Thyroid gland (tissue), 4 donors: ENCODE measurements at regions not wholly inside any gene's neighbourhood (a gene's known extent, or its start where the extent isn't known, plus 50 kb on each side); places are given as distances from the start of the nearest gene placed in this dataset.

Experiments used
- DNase-seq, 2 donors: peaks; one replicate each; pipeline ENCODE4 v3.0.0-alpha.2; 2019
- H3K27ac ChIP-seq, 3 donors: fragments of 200-600 bp; sonication (generic); 1 replicate in 2 of 3; 2 replicates in 1 of 3; pipeline ENCODE4 v1.5.1; 2016 to 2019; ENCODE audit warnings: mild to moderate bottlenecking in 1 of 3, moderate library complexity in 1 of 3
- H3K27me3 ChIP-seq: fragments of 200-600 bp; sonication (generic); one replicate; pipeline ENCODE4 v1.5.1; 2019
- H3K36me3 ChIP-seq, 2 donors: fragments of 200-600 bp; sonication (generic); one replicate each; pipeline ENCODE4 v1.5.1; 2016 to 2019
- H3K4me1 ChIP-seq, 2 donors: fragments of 200-600 bp; sonication (generic); one replicate each; pipeline ENCODE4 v1.5.1; 2017 to 2019
- H3K4me3 ChIP-seq, 3 donors: fragments of 200-600 bp; sonication (generic); replicated peaks in 1 of 3; 1 replicate in 2 of 3; 2 replicates in 1 of 3; pipeline ENCODE4 v1.5.1; 2016; ENCODE audit warnings: mild to moderate bottlenecking in 1 of 3
- H3K9me3 ChIP-seq: fragments of 200-600 bp; sonication (generic); one replicate; pipeline ENCODE4 v1.5.1; 2017
- POLR2A ChIP-seq, 2 donors: fragments of 450-650 bp; IDR thresholded peaks; one replicate each; pipeline ENCODE4 v1.6.1; 2017; ENCODE audit warnings: antibody characterized with exemption in 2 of 2, mild to moderate bottlenecking in 2 of 2, moderate library complexity in 1 of 2
- WGBS, 2 donors: methylation state at CpG; one replicate each; pipeline ENCODE4 v1.1.5; 2017; 5-methylcytosine and 5-hydroxymethylcytosine counted together
- intact Hi-C: fragments of 100-400 bp; cut with DNase I; formaldehyde crosslinking; loops from one replicate; pipeline ENCODE4 v1.15.1; 2023
- TF ChIP-seq, protein P1 (sequence below), 6 experiments: fragments of 200-600 bp in 3 of 6; fragments of 450-650 bp in 3 of 6; sonication (generic) in 3 of 6; IDR thresholded peaks; one replicate each; pipeline ENCODE4 v1.5.1; 2016 to 2019; ENCODE audit warnings: antibody characterized with exemption in 6 of 6, mild to moderate bottlenecking in 2 of 6, inconsistent platforms in 1 of 6, moderate library complexity in 1 of 6

DNA sequence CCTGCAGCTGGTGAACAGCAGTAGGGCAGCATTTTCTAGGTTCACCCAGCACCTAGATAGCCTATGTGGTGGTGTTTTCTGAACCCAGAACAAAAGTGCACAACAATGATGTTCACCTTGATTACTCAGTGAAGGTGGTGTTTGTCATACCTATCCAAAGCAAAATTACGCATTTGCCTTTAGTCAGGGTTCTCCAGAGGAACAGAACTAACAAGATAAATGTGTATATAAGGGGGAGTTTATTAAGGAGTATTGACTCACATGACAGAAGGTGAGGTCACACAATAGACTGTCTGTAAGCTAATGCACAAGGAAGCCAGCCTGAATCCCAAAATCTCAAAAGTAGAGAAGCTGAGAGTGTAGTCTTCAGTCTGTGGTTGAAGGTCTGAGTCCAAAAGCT, 85.9 kb upstream of the NLGN4Y start:
- H3K36me3 ChIP-seq = no peaks in the 10 kb centered on the region
- WGBS, 2 donors = 94 to 100% methylated on average over 1 of the region's 1 CpG
- intact Hi-C loops = no loop called here
- no peaks in the 10 kb centered on the region for H3K4me1 ChIP-seq
- H3K27me3 ChIP-seq = no peaks in the 10 kb centered on the region
- TF ChIP-seq, protein P1, sequence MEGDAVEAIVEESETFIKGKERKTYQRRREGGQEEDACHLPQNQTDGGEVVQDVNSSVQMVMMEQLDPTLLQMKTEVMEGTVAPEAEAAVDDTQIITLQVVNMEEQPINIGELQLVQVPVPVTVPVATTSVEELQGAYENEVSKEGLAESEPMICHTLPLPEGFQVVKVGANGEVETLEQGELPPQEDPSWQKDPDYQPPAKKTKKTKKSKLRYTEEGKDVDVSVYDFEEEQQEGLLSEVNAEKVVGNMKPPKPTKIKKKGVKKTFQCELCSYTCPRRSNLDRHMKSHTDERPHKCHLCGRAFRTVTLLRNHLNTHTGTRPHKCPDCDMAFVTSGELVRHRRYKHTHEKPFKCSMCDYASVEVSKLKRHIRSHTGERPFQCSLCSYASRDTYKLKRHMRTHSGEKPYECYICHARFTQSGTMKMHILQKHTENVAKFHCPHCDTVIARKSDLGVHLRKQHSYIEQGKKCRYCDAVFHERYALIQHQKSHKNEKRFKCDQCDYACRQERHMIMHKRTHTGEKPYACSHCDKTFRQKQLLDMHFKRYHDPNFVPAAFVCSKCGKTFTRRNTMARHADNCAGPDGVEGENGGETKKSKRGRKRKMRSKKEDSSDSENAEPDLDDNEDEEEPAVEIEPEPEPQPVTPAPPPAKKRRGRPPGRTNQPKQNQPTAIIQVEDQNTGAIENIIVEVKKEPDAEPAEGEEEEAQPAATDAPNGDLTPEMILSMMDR (IDR thresholded peaks at IDR 0.05) = no peak
- TF ChIP-seq POLR2A (IDR thresholded peaks at IDR 0.05) = no peak
- DNase-seq = no peak
- H3K9me3 ChIP-seq = no peaks in the 10 kb centered on the region
- H3K27ac ChIP-seq = no peak overlapping the region
- no peak overlapping the region for H3K4me3 ChIP-seq

DNA sequence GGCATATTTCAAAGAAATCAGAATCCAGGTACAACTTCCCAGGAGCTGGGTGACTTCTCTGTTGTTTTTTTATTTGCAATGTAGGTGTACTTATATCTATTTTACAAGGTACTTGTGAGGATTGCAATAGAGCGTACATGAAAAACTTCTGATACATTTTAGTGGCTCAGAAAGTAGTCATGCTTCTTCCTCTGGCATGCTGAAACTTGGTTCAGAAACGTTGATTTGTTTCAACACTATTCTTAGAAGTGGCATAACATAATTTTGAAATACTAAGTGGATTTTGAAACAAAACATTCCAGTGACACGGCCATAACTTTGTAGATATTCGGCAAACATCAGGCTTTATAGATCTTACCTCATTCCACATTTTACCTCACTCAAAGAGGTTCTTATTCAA, 79.8 kb upstream of the NLGN4Y start:
- 76 to 83% methylated on average over 4 of the region's 4 CpGs for WGBS, 2 donors
- H3K4me1 ChIP-seq = no peaks in the 10 kb centered on the region
- H3K27me3 ChIP-seq = no peaks in the 10 kb centered on the region
- DNase-seq = no peak
- no peaks in the 10 kb centered on the region for H3K36me3 ChIP-seq
- intact Hi-C loops = no loop called here
- H3K4me3 ChIP-seq = no peak overlapping the region
- no peak for TF ChIP-seq POLR2A (IDR thresholded peaks at IDR 0.05)
- TF ChIP-seq, protein P1 (IDR thresholded peaks at IDR 0.05) = no peak
- no peak overlapping the region for H3K27ac ChIP-seq
- no peaks in the 10 kb centered on the region for H3K9me3 ChIP-seq

DNA sequence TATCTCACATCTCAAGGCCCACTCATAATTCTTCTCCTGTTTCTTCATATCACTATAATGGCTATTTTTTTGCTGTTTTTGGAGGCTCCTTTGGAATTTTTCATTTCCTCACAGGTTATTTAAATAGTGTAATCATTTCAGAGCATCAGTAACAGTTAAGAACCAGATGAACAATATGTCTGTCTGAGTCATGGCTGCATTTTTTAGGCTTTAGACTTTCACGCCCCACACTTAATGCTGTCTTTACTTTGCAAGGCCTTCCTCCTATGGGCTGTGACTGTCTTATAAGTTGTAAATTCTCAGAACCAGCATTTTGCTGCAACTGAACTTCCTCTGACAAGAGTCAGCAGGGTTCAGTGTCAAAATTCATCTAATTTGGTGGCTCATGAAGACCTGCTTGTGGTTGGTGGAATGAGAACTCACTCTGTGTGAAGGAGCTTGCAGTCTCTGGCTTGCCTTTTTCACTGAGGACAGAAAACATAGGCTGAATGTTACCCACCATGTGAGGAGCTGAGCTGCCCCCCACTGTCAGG, 56.1 kb upstream of the NLGN4Y start:
- TF ChIP-seq, protein P1 (IDR thresholded peaks at IDR 0.05) = no peak
- no peak for TF ChIP-seq POLR2A (IDR thresholded peaks at IDR 0.05)
- H3K27ac ChIP-seq = no peak overlapping the region
- no peaks in the 10 kb centered on the region for H3K27me3 ChIP-seq
- H3K4me3 ChIP-seq = no peak overlapping the region
- H3K4me1 ChIP-seq = no peaks in the 10 kb centered on the region
- WGBS, 2 donors = 79 to 88% methylated on average over 1 of the region's 1 CpG
- intact Hi-C loops = no loop called here
- no peaks in the 10 kb centered on the region for H3K9me3 ChIP-seq
- DNase-seq = no peak
- no peaks in the 10 kb centered on the region for H3K36me3 ChIP-seq

DNA sequence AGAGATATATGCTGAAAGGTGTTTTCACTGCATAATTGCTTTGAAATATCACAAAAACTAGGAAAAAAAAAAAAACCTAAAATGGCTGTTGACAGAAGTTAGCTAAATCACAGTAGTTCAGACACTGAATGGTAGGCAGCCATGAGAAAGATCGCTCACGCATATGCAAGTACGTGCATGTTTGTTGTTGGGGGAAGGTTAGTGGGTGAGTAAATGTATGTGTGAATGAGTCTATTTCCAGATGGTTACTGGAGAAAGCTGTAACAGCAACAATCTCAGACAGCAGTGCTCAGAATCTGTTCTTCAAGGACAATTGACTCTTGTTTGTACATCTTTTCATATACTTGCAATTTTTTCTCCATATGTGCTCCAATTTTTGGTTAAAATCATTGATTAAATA, 51.9 kb upstream of the NLGN4Y start:
- Histone ChIP-seq H3K4me1 (no peaks in the 10 kb centered on the region), H3K36me3 (no peaks in the 10 kb centered on the region), H3K9me3 (no peaks in the 10 kb centered on the region), H3K4me3 (no peak overlapping the region), H3K27ac (no peak overlapping the region), H3K27me3 (no peaks in the 10 kb centered on the region)
- no peak for TF ChIP-seq POLR2A (IDR thresholded peaks at IDR 0.05)
- WGBS, 2 donors = 61 to 66% methylated on average over 3 of the region's 3 CpGs
- DNase-seq = no peak
- intact Hi-C loops = no loop called here

DNA sequence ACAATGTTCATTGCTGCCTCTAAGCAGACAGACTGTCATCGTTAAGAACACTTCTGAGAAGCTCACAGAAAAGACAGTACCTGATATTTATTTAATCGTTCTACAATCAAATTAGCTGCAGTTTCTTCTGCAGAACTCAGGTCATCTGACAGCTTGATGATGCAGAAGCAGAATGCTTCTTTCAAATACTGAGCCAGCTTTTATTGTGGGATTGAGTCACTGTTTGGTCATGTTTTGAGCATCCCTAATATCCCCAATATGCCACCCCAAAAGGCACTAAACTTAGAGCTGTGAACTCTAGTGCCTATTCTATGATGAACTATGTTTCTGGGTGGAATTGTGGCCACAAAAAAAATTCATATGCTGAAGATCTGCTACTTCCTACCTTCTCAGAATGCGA, 51.0 kb upstream of the NLGN4Y start:
- Histone ChIP-seq H3K9me3 (no peaks in the 10 kb centered on the region), H3K27ac (no peak overlapping the region), H3K36me3 (no peaks in the 10 kb centered on the region), H3K4me3 (no peak overlapping the region), H3K4me1 (no peaks in the 10 kb centered on the region), H3K27me3 (no peaks in the 10 kb centered on the region)
- intact Hi-C loops = no loop called here
- 54 to 62% methylated on average over 3 of the region's 3 CpGs for WGBS, 2 donors
- no peak for DNase-seq
- TF ChIP-seq, protein P1 (IDR thresholded peaks at IDR 0.05) = no peak
- TF ChIP-seq POLR2A (IDR thresholded peaks at IDR 0.05) = no peak
